IgD-negative memory B cell (primary cell): ENCODE measurements at regions not wholly inside any gene's neighbourhood (a gene's known extent, or its start where the extent isn't known, plus 50 kb on each side); places are given as distances from the start of the nearest gene placed in this dataset.
A peak's percentile ranks its signal among the peaks of the same experiment; 100 is the strongest.
"Not testable (repeated sequence)": the region's sequence is repeated elsewhere in the genome, so short reads cannot be mapped to it uniquely, and the experiment has no call there.

Experiments used
- H3K27ac Mint-ChIP-seq, 3 donors: one replicate each; pipeline ENCODE4 v1.8.0; 2020 to 2022; ENCODE audit warnings: mild to moderate bottlenecking in 3 of 3, mixed read lengths in 3 of 3, moderate library complexity in 1 of 3
- H3K27me3 Mint-ChIP-seq: one replicate; pipeline ENCODE4 v1.8.0; 2021; ENCODE audit warnings: mixed read lengths
- H3K36me3 Mint-ChIP-seq: one replicate; pipeline ENCODE4 v1.8.0; 2020; ENCODE audit warnings: mild to moderate bottlenecking, mixed read lengths
- H3K4me1 Mint-ChIP-seq, 3 donors: one replicate each; pipeline ENCODE4 v1.8.0; 2020 to 2022; ENCODE audit warnings: mixed read lengths in 3 of 3, mild to moderate bottlenecking in 1 of 3
- H3K4me3 Mint-ChIP-seq, 4 donors: one replicate each; pipeline ENCODE4 v1.8.0; 2020 to 2022; ENCODE audit warnings: mild to moderate bottlenecking in 4 of 4, mixed read lengths in 4 of 4, moderate library complexity in 3 of 4
- H3K9me3 Mint-ChIP-seq, 3 donors: one replicate each; pipeline ENCODE4 v1.8.0; 2020 to 2021; ENCODE audit warnings: mixed read lengths in 3 of 3, mild to moderate bottlenecking in 1 of 3

- no peaks in the 10 kb centered on the region for H3K36me3 Mint-ChIP-seq
- H3K4me3 Mint-ChIP-seq: no peak overlapping the region
- H3K4me1 Mint-ChIP-seq: no peaks in the 10 kb centered on the region
- no peak overlapping the region for H3K27ac Mint-ChIP-seq
- H3K9me3 Mint-ChIP-seq: peaks cover 0 to 4% (median 0%) of the 10 kb centered on the region in 3 donors
- peaks cover 1% of the 10 kb centered on the region for H3K27me3 Mint-ChIP-seq
Measured at GRCh38 chrX:7698248-7698647, 144.7 kb upstream of the VCX start.

DNA sequence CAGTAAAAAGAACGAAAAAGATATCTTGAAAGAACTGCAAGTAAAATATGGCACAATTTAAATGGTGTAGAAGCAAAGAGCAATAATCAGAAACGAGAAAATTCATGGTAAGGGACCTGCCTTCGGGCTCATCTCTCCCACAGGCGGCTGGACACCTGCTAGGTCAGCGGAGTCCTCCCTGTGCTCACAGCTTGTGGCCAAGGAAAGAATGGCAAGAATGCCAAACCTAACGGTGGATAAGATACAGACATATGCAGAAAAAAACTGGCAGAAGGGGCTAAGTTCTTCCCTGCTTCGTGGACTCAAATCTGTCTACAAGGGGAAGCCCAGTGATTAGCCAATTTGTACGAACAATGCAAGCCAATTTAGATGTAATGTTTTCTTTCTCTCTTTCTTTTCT is 152.1 kb upstream of the VCX start:
- Mint-ChIP-seq H3K4me1 (no peaks in the 10 kb centered on the region), H3K27ac (no peak overlapping the region), H3K36me3 (no peaks in the 10 kb centered on the region), H3K4me3 (no peak overlapping the region), H3K9me3 (peaks cover 0 to 3% (median 3%) of the 10 kb centered on the region in 3 donors), H3K27me3 (peaks cover 2% of the 10 kb centered on the region)

- Mint-ChIP-seq H3K27ac (no peak overlapping the region), H3K36me3 (no peaks in the 10 kb centered on the region), H3K4me1 (no peaks in the 10 kb centered on the region), H3K27me3 (peaks cover 2% of the 10 kb centered on the region), H3K4me3 (no peak overlapping the region), H3K9me3 (peaks cover 0 to 3% (median 3%) of the 10 kb centered on the region in 3 donors)
Measured at GRCh38 chrX:7689791-7690412, 153.1 kb upstream of the VCX start.

DNA sequence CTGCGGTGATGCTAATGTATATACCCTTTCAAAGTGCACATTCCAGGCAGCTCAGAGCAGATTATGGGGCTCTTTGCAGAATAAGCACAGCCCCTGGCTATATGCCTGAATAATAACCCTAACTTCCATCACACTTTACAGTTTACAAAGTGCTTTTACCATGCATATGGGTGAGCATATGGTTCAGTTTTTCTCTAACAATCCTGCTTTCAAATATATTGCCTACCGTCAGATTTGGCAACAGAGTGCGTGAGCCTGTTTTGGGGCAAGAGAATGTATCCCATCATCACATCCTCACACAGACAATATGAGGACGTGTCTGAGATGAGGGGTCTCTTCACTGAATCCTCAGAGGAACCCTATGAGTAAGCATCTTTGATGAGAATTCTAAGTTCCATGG is 162.8 kb upstream of the VCX start:
- H3K9me3 Mint-ChIP-seq: peaks cover 0 to 2% (median 0%) of the 10 kb centered on the region in 3 donors
- H3K4me3 Mint-ChIP-seq: no peak overlapping the region
- H3K27ac Mint-ChIP-seq: no peak overlapping the region
- no peaks in the 10 kb centered on the region for H3K27me3 Mint-ChIP-seq
- H3K36me3 Mint-ChIP-seq: no peaks in the 10 kb centered on the region
- H3K4me1 Mint-ChIP-seq: no peaks in the 10 kb centered on the region

DNA sequence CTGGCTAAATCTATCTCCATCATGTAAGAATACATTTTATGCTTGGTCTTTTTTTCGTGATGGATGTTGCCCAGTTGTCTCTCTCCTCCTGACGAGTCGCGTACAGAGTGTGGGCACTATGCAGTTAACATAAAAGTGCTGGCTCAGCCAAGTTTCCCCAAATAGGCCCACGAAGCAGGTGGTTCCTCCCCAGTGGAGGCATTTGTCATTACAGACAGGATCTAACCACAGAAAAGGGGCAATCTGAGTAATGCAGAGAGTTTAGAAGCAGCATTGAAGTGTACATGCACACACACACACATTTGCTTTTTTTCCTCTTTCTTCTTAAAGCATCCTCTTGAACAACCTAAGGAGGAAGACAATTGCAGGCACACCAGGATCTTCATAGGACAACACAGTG is 188.7 kb upstream of the VCX start:
- no peaks in the 10 kb centered on the region for H3K4me1 Mint-ChIP-seq
- H3K27ac Mint-ChIP-seq: no peak overlapping the region
- H3K4me3 Mint-ChIP-seq: no peak overlapping the region
- H3K36me3 Mint-ChIP-seq: no peaks in the 10 kb centered on the region
- peaks cover under 1% of the 10 kb centered on the region for H3K27me3 Mint-ChIP-seq
- H3K9me3 Mint-ChIP-seq: peaks cover 0 to 17% (median 2%) of the 10 kb centered on the region in 3 donors

- no peaks in the 10 kb centered on the region for H3K27me3 Mint-ChIP-seq
- no peaks in the 10 kb centered on the region for H3K36me3 Mint-ChIP-seq
- H3K4me3 Mint-ChIP-seq: no peak overlapping the region
- peaks cover 0 to 10% (median 4%) of the 10 kb centered on the region in 3 donors for H3K9me3 Mint-ChIP-seq
- H3K4me1 Mint-ChIP-seq: no peaks in the 10 kb centered on the region
- H3K27ac Mint-ChIP-seq: no peak overlapping the region
Measured at GRCh38 chrX:7647831-7648230, 195.1 kb upstream of the VCX start.

DNA sequence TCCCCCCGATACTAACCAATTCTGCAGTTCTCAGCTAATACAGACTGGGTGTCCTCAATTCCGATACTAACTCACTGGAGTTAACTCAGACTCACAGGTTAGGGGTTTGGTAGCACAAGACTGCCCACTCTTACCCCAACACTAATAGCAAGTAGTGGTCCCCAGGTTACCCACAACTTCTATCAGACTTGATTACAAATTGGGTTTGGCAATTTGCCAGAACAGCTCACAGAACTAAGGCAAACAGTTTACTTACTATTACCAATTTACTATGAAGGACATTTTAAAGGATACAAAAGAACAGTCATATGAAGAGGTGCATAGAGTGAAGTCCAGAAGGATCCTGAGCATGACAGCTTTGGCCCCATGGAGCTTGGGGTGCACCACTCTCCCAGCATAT is 201.8 kb upstream of the VCX start:
- H3K9me3 Mint-ChIP-seq: peaks cover 0 to 5% (median 0%) of the 10 kb centered on the region in 3 donors
- no peaks in the 10 kb centered on the region for H3K27me3 Mint-ChIP-seq
- H3K36me3 Mint-ChIP-seq: no peaks in the 10 kb centered on the region
- H3K4me1 Mint-ChIP-seq: no peaks in the 10 kb centered on the region
- H3K27ac Mint-ChIP-seq: peak overlapping the region in 1 of 3 donors; percentile 32
- H3K4me3 Mint-ChIP-seq: no peak overlapping the region

DNA sequence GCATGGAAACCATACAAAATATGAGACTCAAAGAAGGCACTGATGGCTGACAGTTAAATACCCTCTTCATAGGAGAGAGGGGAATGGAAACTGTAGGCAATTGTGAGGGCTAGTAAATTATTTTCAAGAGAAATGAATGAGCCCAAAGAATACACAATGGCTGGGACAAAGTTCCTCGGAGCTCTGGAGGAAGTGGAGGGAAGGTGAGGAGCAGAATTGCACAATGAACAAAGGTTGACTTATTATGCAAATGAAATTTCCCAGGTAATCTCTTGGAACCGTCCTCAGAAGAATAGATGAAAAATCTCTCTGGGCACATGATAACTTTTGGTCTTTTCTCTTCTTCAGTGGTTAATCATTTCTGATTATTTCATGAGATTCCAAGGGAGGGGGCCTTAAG is 202.6 kb upstream of the VCX start:
- Mint-ChIP-seq H3K27me3 (no peaks in the 10 kb centered on the region), H3K4me1 (no peaks in the 10 kb centered on the region), H3K27ac (no peak overlapping the region), H3K4me3 (no peak overlapping the region), H3K9me3 (peaks cover 0 to 5% (median 0%) of the 10 kb centered on the region in 3 donors), H3K36me3 (no peaks in the 10 kb centered on the region)

- Mint-ChIP-seq H3K36me3 (no peaks in the 10 kb centered on the region), H3K4me1 (no peaks in the 10 kb centered on the region), H3K27ac (no peak overlapping the region)
Measured at GRCh38 chrX:7638078-7638710, 204.8 kb upstream of the VCX start.

GRCh38 chrX:7637066-7637465 is 205.9 kb upstream of the VCX start:
- H3K9me3 Mint-ChIP-seq: peaks cover 3 to 9% (median 5%) of the 10 kb centered on the region in 3 donors
- H3K4me1 Mint-ChIP-seq: no peaks in the 10 kb centered on the region
- H3K36me3 Mint-ChIP-seq: no peaks in the 10 kb centered on the region
- no peak overlapping the region for H3K4me3 Mint-ChIP-seq
- H3K27ac Mint-ChIP-seq: no peak overlapping the region
- no peaks in the 10 kb centered on the region for H3K27me3 Mint-ChIP-seq

More at GRCh38 chrX:7638078-7638710, 204.8 kb upstream of the VCX start:
- Mint-ChIP-seq H3K9me3 (peaks cover 0 to 3% (median under 1%) of the 10 kb centered on the region in 3 donors), H3K4me3 (no peak overlapping the region), H3K27me3 (no peaks in the 10 kb centered on the region)

DNA sequence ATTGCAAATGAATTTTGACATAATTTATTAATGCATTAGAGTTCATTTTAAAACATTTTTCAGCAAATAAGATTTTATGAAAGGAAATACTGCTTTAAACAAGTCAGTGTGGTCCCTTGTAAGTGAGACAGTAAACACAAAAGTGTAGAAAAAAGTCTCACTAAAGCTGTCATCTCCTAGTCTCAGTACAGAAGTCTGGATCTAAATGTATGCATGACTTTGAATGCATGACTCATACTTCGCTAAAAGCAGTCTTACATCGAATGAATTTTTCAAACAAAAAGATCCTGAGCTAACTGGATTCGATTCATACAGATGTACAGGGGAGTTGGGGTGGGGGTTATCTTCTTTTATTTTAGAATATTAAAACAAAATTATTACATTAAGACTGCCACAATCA is 207.4 kb upstream of the VCX start:
- H3K27ac Mint-ChIP-seq: peak overlapping the region in 1 of 3 donors; percentile 59
- no peaks in the 10 kb centered on the region for H3K27me3 Mint-ChIP-seq
- H3K4me3 Mint-ChIP-seq: no peak overlapping the region
- H3K4me1 Mint-ChIP-seq: no peaks in the 10 kb centered on the region
- H3K36me3 Mint-ChIP-seq: no peaks in the 10 kb centered on the region
- H3K9me3 Mint-ChIP-seq: peaks cover 2 to 9% (median 5%) of the 10 kb centered on the region in 3 donors

DNA sequence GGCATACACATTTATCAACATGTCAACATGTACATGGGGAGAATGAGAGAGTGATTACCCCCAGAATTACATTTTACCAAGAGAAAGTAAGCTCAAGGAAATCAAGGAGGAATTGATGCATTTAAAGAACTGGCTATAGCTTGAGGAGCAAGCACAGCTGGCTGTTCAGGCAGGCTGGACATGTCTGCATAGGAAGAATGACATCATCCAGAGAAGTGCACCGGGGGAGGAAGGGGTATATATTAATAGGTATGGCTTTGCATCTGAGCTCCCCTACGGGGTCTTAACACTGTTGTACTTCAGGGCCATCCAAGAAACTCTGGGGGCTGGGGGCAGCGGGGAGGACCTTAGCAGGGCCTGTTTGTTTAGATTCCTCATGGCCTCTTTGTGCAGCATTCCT is 222.4 kb upstream of the VCX start:
- no peaks in the 10 kb centered on the region for H3K36me3 Mint-ChIP-seq
- no peak overlapping the region for H3K4me3 Mint-ChIP-seq
- no peaks in the 10 kb centered on the region for H3K4me1 Mint-ChIP-seq
- H3K27me3 Mint-ChIP-seq: no peaks in the 10 kb centered on the region
- H3K27ac Mint-ChIP-seq: no peak overlapping the region
- H3K9me3 Mint-ChIP-seq: no peaks in the 10 kb centered on the region

GRCh38 chrX:7617994-7618393 is 225.0 kb upstream of the VCX start:
- no peaks in the 10 kb centered on the region for H3K36me3 Mint-ChIP-seq
- H3K27ac Mint-ChIP-seq: no peak overlapping the region
- no peaks in the 10 kb centered on the region for H3K9me3 Mint-ChIP-seq
- no peaks in the 10 kb centered on the region for H3K27me3 Mint-ChIP-seq
- no peaks in the 10 kb centered on the region for H3K4me1 Mint-ChIP-seq
- H3K4me3 Mint-ChIP-seq: no peak overlapping the region

DNA sequence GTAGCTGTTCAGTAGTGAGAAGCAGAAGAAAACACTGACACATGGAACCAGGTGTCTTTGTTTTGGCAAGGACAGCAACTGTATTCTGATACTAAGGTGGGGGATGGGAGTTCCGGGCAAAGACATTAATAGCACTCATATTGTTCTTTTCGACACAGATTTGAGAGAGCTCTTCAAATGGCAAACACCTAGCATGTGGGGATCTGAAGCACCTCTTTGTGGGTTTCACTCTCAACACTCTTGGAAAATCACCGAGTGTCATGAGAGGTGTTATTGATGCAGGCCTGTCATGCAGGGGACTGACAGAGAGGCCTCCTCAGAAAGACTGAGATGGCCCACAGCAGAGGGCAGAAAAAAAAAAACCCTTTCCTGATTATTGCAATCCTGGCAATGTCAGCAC is 228.4 kb upstream of the VCX start:
- Mint-ChIP-seq H3K4me1 (no peaks in the 10 kb centered on the region), H3K27ac (no peak overlapping the region), H3K4me3 (no peak overlapping the region), H3K9me3 (peaks cover 0 to 2% (median 0%) of the 10 kb centered on the region in 3 donors), H3K36me3 (no peaks in the 10 kb centered on the region), H3K27me3 (no peaks in the 10 kb centered on the region)

DNA sequence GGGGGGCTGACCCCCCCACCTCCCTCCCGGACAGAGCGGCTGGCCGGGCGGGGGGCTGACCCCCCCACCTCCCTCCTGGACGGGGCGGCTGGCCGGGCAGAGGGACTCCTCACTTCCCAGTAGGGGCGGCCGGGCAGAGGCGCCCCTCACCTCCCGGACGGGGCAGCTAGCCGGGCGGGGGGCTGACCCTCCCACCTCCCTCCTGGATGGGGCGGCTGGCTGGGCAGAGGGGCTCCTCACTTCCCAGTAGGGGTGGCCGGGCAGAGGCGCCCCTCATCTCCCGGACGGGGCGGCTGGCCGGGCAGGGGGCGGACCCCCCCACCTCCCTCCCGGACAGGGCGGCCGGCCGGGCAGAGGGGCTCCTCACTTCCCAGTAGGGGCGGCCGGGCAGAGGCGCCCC is 234.3 kb upstream of the VCX start:
- H3K27me3 Mint-ChIP-seq, H3K9me3 Mint-ChIP-seq, H3K4me1 Mint-ChIP-seq, H3K27ac Mint-ChIP-seq, H3K36me3 Mint-ChIP-seq, H3K4me3 Mint-ChIP-seq: not testable (repeated sequence)

- H3K4me1 Mint-ChIP-seq: no peaks in the 10 kb centered on the region
- no peaks in the 10 kb centered on the region for H3K36me3 Mint-ChIP-seq
- no peak overlapping the region for H3K27ac Mint-ChIP-seq
- H3K4me3 Mint-ChIP-seq: no peak overlapping the region
- peaks cover 1% of the 10 kb centered on the region for H3K27me3 Mint-ChIP-seq
- peaks cover 0 to 8% (median 3%) of the 10 kb centered on the region in 3 donors for H3K9me3 Mint-ChIP-seq
Measured at GRCh38 chrX:7606039-7606652, 236.8 kb upstream of the VCX start.
